ENCODE measurements at regions not wholly inside any gene's neighbourhood (a gene's known extent, or its start where the extent isn't known, plus 50 kb on each side); places are given as distances from the start of the nearest gene placed in this dataset.

DNA sequence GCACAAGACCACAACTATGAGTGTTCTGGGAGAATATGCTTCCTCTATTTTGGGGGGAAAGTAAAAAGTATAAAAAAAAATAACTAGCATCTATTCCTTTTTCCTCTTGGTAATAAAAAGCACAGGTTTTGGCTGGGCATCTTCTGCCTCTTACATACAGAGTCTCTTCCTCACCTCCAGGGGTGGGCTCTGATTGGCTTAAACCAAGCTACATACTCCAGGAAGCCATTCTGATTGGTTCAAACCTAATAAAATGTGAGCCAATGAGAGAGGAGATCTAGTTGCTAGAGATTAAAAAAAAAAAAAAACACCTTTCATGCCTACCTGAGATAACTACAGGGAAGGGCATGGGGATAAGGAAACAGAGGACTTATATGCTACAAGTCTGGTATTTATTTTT is 365.9 kb upstream of the ERCC4 start:
- no peak for DNase-seq

DNA sequence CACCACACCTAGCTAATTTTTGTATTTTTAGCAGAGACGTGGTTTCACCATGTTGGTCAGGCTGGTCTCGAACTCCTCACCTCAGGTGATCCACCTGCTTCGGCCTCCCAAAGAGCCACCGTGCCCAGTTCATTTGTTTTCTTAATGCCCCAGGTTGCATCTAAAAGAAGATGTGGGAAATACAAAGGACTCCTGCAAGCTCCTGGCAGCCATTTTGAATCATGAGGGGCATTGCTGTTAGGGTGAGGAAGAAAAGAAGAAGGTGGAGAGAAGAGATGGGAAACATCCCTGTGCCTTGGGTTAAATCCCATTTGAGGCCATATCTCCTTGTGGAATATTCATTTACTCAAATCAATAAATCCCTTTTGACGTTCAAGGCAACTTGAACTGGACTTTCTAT is 365.3 kb upstream of the ERCC4 start:
- DNase-seq: no peak

DNA sequence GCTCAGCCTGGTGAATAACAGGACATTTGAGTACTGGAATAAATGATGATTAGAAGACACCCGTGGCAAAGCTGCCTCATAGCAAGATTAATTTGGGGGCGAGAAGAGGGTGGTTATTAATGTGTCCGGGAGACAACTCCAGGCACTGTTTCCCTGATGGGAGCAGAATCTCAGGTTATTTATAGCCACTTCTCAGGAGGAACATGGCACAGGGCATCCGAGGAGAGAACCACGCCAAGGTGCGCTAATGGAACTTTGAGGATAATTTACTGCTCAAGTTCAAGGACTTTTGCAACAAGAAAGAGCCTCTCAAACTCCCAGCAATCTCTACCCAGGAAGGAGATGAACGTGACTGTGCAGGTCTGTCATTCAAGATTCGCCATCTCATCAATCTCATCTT is 362.5 kb upstream of the ERCC4 start:
- no peak for DNase-seq

DNA sequence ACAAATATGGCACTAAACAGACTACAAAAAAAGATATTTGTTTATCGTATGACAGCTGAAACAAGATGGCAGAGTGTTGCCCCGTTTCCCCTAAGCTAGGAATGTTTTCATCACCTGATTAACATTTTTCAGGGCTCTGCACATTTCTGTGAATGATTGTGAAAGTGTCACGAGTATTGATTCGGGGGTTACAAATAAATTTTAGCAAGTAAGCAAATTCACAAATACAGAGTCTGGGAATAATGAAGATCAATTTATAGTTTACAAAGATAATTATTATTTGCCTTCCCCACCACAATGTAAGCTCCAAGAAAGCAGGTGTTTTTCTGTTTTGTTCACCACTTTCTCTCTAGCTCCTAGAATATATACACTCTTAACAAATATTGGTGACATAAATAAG is 361.2 kb upstream of the ERCC4 start:
- DNase-seq: no peak

DNA sequence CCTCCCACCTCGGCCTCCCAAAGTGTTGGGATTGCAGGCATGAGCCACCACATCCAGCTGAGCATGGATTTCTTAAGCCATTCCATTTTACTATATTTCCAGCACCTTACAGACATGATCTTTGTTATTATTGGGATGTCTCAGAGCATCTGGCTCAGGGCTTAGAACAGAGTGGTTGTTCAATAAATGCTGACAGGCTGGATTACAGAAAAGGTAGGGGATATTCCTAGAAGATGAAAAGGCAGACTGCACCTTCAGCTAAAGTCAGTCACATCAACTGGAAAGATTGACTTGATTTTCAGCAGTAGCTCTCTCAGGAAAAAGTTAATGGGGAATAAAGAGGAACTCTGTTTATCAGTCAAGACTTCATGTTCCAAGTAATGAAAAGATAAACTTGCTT is 360.3 kb upstream of the ERCC4 start:
- no peak for DNase-seq

DNA sequence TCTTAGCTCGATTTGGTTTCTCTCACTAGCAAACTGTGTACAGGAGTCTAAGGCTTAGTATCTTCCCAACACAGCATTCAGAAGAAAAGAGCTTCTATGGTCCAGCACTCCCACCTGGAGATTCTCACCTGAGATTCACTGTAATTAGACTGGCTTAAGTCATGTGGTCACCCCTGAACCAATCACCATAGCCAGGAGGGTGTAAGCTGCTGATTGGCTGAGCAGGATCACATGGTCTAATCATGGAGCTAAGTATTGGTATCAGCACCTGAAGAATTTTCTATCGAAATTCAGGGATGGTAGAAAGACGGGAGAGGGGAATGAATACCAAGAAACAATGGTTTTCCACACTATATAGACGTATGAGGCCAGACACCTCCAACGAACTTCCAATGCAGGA is 359.8 kb upstream of the ERCC4 start:
- no peak for DNase-seq

DNA sequence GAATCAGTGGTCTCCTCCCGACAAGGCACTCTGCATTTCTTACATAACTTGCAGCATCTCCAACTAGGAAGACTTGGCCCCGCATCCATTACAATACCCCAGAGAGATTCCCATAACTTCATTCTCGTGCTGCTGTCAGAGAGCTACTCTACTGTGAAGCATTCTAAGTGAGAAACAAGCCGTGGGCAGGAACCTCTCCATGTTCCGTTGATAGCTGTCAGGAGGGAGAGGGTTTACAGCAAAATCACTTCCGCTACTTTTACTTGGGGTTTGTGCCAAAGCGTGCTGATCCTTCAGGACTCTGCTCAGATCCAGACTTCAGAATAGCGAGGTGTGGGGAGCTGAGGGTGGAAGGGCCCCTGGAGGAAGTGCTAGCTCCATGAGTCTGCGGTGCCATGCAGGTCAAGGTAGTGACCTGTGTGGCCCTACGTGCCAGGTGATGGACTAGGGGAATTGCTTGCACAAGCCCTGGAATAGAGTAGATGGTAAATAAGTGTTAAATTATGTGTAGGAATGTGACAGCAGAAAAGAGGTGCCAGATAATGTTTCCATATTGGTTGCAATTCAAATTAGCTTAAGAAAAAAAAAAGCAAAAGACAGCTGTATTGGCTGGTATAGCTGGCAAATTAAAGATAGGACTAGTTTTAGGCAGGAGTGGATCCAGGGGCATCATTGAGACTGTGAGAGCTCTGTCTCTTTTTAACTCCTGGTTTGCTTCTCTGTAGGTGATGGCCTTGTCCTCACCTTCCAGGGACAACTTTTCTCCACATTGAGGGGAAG is 358.5 kb upstream of the ERCC4 start:
- no peak for DNase-seq

DNA sequence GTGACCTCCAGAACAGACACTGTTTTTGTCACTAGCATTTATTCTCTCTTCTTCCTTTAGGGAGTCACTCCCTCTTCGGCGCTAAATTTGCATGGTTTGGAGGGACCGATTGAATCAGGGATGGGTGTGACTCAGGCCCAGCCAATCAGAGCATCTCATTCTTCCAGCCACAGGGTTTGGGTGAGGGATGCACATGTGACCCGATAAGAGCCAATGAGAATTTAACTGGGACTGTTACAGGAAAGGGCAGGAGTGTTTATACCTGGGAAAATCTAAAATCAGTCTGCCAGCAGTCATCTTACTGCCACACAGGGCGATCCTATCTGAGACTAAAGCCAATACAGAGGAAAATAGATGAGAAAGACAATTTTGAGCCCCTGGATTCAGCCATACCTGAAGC is 351.2 kb upstream of the ERCC4 start:
- DNase-seq: no peak

DNA sequence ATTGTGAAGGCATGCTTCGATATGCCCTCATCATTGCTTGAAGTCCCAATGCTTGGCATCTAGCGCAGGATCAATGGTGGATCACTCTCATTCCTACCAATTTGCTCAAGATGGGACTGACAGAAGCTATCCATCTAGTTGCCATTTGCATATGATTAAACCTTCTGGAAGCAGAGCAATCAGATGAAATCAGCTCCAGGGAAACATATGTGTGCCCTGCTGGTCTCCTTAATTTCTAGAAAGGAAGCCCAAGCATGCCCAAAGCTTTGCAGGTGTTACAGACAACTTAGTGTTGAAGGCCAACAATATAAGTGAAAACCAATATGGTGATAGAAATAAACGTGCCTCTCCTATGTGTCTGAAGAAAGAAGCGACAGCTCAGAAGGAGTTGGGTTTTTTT is 350.0 kb upstream of the ERCC4 start:
- no peak for DNase-seq

DNA sequence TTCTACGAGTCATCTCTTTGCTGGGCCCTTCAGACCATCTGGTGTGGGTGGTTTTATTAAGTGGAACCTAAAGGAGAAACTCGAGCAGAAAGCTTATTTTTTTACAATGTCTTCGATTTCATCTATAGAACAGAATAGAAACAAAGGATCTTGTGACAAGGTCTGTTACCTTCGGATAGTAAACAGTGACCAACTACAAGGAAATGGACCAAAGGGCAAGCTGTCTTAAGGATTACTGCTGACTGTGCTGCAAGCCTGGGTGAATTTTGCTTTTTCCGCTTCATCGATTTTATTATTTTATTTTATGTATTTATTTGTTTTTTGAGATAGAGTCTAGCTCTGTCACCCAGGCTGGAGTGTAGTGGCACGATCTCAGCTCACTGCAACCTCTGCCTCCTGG is 348.9 kb upstream of the ERCC4 start:
- no peak for DNase-seq

DNA sequence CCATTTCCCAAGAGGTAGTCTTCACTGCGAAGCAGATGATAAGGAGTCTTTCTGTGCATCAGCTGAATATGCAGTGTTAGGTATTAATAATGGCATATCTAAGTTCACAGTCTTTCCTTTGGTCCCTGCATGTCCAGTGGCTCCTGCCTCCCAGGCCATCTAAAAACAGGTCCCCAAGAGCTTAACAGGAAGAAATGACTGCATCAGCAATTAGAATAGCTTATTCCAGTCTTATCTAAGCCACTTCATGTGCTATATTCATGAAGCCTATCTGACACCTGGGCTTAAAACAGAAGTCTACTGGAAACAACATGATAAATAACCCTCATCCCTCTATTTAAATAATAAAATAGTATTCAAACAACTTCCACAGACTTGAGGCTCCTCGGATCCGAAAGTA is 346.1 kb upstream of the ERCC4 start:
- no peak for DNase-seq

DNA sequence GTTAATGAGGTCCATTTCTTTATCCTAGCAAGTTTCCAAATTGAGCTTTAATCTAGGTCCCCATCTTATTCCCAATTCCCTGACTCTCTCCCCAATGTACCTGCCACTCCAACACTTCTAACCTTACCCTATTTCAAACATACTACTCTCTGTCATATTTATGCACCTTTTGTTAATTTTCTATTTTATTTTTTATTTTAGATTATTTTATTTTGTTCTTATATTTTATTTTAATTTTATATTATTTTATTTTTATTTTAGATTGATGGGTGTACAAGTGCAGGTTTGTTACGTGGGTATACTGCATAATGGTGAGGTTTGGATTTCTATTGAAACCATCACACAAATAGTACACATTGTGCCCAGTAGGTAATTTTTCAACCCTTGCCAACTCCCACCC is 333.9 kb upstream of the ERCC4 start:
- DNase-seq: no peak

DNA sequence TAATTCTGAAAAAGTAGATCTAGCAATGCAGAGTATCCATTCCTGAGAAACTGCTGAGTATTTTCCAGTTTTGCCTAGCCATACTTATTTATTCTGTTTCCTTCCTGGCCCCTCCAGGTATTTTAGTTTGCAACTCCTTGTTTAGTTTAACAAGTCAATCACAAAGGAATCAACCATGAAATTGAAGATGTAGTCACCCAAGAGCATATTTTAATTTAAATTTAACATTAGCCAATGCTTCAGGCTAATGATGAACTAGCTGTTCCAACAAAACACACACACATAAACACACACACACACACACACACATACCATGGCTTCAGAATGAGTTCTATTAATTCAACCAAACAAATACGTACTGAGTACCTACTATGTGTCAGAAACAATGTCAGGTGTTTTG is 332.8 kb upstream of the ERCC4 start:
- DNase-seq: no peak

DNA sequence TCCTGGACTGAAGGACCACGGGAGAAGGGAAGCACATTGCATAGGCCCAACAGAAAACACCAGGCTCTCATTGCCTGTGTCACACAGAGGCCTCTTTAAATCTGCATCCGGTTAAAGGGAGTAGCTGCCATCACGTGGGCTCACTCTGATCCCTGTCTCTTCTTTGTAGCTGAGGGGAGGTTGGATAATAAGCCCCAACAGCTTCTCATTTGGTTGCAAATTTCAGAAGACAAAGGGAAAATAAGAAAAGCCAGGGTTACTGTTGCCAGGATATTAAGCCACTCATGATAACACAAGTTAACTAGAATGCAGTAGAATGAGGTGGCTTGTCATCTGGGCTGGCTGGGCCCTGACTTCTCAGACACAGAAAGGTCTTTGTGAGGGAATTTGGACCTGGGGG is 325.1 kb upstream of the ERCC4 start:
- no peak for DNase-seq

DNA sequence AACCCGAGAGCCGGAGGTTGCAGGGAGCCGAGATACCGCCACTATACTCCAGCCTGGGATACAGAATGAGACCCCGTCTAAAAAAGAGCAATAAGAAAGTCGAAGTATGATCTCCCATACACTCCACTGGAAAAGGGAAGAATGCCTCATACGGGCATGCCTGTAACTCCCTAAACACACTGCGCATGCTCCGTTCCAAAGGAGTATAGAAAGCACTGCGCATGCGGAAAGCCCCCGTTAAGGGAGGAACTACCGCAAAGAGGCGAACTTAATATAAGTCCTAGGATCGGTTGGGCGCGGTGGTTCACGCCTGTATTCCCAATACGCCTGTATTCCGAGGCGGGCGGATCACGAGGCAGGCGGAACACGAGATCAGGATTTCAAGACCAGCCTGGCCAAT is 313.1 kb upstream of the ERCC4 start:
- DNase-seq: no peak

DNA sequence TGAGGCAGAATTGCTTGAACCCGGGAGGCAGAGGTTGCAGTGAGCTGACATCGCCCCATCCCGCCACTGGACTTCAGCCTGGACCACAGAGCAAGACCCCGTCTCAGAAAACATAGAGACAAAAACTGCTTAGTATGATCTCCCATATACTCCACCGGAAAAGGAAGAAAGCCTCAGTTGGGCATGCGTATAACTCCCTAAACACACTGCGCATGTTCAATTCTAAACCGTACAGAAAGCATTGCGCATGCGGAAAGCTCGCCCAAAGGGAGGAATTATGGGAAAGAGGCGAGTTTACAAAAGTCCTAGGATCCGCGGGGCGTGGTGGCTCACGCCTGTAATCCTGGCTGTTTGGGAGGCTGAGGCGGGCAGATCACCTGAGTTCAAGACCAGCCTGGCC is 312.7 kb upstream of the ERCC4 start:
- DNase-seq: no peak

DNA sequence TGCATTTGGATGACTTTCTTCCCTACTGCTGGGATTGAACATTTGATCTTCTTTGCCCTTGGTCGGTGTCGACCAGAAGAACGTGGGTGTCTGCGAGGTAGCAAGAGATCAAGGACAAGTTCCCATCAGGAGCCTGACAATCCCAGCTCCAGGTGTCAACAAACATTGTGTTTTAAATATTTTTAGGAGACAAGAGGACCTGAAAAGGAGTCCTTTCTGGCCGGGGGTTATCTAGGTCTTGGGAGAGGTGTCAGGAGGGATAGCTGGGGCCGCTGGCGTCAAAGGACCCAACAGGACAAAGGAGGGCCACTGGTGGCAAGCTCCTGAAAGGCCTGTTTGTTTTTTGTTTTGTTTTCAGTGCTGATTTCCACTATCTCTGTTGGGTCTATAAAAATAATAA is 308.4 kb upstream of the ERCC4 start:
- no peak for DNase-seq

DNA sequence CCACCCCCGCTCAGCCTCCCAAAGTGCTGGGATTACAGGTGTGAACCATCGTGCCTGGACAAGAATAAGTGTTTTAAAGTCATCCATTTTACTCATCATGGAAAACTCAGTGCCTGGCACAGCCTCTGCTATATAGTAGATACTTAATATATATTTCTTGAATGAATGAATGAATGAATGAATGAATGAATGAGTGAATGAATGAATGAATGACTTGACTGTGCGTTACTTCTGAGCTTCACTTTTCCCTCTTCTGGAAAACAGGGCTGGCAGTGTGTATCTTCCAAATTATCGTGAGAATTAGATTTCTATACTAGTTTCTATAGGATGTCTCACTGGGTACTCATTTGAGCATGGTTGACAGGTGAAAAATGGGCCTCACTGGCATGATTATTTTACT is 307.3 kb upstream of the ERCC4 start:
- DNase-seq: no peak

DNA sequence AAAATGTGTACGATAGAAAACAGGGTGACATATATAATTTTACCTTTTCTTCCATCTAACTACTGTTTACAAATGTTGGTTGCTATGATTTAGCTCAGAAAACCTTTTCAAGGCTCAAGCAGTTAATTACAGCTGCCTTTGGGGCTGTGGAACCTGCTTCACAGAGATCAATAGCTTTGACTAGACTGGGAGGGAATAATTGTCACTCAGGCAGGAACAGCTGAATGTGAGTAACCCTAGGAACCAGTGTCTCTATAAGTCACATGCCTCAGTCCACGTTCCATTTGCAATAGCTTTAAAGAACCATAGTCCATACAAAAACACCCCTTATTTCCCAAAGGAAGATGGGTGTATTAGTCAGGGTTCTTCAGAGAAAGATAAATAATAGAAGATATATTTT is 306.8 kb upstream of the ERCC4 start:
- DNase-seq: no peak

DNA sequence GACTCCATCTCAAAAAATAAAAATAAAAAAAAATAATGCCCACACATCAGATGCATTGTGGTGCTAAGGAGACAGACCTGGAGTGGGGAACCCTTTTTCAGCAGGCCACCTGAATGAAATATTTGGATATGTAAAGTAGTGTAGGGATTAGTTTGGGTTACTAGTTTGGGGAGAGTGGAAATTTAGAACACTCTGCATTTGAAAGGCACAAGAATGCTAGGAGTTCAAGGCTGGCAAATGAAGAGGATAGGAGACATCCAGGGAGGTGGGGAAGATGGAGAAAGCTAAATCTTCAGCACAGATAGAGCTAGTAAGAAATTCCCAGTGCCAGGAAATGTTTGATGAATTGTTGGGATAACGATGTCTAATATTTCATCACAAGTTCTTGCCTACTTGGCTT is 298.3 kb upstream of the ERCC4 start:
- no peak for DNase-seq

DNA sequence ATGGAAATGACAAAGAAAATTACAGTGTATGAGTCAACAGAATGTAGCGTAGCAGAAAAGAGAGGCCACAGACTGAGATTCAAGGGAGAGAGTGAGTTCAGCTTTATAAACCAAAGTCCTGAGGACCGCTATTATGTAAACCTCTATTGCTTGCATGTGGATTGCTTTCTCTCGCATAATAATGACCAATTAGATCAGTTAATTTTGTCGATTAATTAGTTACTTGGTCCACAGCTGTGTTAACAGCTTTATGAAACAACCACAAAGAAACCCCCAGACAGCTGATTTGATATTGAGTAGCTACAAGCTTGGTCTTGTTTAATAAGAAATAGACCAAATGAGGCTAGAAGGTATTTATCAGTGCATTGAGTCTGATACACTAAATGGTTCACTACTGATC is 291.8 kb upstream of the ERCC4 start:
- no peak for DNase-seq

DNA sequence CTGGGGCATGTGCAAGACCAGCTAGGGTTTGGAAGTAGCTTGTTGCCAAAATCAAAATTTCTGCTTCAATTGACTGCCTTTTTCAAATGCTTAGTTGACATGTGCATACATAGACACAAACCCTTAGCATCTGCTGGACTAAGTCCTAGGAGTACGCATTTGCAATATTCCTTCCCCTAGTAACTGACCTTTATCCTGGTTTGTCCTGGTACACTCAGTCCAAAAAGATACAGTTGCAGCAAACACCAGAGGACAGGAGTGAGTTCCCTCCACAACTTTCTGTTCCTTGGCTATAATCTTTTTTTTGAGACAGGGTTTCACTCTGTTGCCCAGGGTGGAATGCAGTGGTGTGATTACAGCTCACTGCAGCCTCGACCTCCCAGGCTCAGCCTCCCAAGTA is 290.2 kb upstream of the ERCC4 start:
- no peak for DNase-seq

DNA sequence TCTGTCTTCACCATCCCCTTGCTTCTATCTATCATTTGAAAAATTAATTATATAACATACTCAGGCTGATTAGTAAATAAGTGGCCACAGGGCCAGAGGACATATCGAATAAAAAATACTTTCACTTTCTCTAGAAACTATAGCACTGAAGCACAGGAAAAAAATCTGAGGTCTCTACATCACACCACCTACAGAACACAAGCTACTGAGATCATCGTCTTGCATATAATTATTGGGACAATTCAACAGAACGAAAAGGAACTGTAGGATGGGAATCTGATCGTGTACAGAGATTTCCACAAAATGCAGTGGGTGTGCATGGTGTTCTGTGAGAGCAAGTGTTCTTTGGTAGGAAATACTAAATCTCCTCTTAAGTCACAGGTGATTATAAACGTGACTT is 289.6 kb upstream of the ERCC4 start:
- no peak for DNase-seq

DNA sequence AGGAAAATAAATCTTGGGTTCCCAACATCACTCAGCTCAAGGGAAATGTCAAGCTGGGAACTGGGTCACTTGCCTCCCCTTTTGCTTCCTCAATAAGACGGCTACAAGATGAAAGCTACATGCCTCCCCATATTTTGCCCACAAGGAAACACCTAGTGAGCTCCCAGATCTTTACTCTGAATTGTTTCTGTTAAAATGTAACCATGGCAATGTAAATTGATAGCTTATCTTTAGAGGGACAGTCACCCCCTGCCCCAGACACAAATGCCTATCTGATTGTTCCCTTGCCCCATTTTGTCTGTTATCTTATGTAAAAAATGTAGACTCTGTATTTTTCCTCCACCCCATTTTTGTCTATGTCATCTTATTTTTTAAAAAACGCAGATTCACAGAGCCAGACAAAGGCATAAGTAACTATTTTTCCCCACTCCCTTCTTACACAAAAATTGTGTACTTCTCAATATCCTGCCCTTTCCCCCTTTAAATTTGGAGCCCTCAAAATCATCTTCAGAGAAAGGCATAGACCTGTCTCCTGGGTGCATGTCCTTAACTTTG is 288.7 kb upstream of the ERCC4 start:
- DNase-seq: no peak

DNA sequence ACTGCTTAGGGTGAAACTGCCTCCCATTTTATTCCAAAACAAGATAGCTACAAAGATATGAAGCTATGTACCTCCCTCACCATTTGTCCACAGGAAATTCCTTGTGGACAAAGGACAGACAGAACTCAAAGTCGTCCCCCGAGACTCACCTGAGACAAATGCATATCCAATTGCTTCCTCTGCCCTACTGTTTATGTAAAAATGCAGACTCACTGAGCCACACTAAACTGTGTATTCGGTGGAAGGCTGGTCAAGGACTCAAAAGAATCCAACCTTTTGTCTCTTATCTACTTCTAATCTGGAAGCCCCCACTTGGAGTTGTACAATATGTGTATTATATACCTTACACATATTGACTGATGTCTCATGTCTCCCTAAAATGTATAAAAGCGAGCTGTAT is 288.0 kb upstream of the ERCC4 start:
- DNase-seq: no peak
